GM18505 (cell line): ENCODE measurements at regions not wholly inside any gene's neighbourhood (a gene's known extent, or its start where the extent isn't known, plus 50 kb on each side); places are given as distances from the start of the nearest gene placed in this dataset.
A peak's percentile ranks its signal among the peaks of the same experiment; 100 is the strongest.

ENCODE experiments used
- ATAC-seq: cut with Tn5 transposase; IDR thresholded peaks from one replicate; pipeline ENCODE4 v1.9.1; 2021; ENCODE audit not compliant: unreplicated experiment
- POLR2A ChIP-seq: IDR thresholded peaks from 4 replicates; pipeline ENCODE4 v1.6.1; 2011; ENCODE audit warnings: borderline replicate concordance; ENCODE audit not compliant: insufficient read depth, insufficient read length; ENCODE audit errors: extremely low read depth

- no peak for TF ChIP-seq POLR2A
- ATAC-seq = no peak
These were observed 401.4 kb upstream of the KLF4 start for GRCh38 chr9:107890921-107891465.

- no peak for TF ChIP-seq POLR2A
- no peak for ATAC-seq
These were observed 399.2 kb upstream of the KLF4 start for GRCh38 chr9:107888773-107889227.

- no peak for TF ChIP-seq POLR2A
- ATAC-seq = no peak
These were observed 397.3 kb upstream of the KLF4 start for GRCh38 chr9:107886826-107887225.

GRCh38 chr9:107883496-107884124 is 394.0 kb upstream of the KLF4 start:
- ATAC-seq = peak; percentile 97
- TF ChIP-seq POLR2A = no peak

DNA sequence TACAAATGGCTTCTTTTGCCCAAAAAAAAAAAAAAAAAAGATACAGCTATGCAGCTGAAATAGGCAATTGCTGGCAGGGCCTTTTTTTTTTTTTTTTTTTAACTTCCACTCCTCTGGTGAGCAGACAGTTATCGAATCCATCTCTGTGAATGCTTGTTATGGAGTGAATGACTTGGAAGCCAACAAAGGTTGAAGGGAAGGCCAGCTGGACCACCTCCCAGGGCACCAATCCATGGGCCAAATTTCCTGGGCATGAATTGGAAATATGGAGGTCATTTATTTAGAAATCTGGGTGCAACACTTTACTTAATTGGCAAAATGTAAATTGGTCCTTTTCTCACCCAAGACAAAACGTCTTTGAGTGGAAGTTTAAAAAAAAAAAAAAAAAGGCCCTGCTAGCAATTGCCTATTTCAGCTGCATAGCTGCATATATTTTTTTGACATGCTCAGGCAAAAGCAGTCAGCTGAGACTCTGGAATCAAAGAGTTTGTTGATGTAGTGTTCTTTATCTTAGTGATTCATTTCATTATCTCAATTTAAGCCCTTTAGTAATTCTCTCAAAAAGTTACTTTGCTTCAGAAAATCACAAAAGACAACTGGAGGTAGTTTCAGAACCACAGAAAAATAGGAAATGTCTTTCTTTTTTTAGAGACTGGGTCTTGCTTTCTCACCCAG is 392.2 kb upstream of the KLF4 start:
- ATAC-seq = no peak
- no peak for TF ChIP-seq POLR2A

DNA sequence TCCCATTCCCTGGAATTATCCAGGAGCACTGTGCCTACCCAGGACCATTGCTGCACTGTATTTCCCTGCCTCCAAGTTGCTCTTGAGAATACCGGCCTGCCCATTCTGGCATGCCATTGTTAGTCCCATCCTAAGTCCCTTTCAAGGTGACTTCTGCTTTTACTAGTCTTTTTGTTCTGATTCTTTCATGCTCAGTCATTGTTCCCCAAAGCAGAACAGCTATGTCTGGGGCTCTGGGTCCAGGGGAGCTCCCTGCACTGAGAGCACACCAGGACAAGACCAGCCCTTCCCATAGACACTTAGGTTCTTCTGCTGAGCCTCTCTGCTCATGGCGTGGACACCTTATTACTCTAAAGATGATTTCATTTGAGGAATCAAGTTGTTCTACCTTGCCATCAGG is 388.9 kb upstream of the KLF4 start:
- no peak for TF ChIP-seq POLR2A
- ATAC-seq = no peak

- no peak for TF ChIP-seq POLR2A
- ATAC-seq = peak; percentile 41
These were observed 386.0 kb upstream of the KLF4 start for GRCh38 chr9:107875571-107875980.

- peak; percentile 73 for ATAC-seq
- no peak for TF ChIP-seq POLR2A
These were observed 385.2 kb upstream of the KLF4 start for GRCh38 chr9:107874591-107875369.

- no peak for ATAC-seq
- TF ChIP-seq POLR2A = no peak
These were observed 384.6 kb upstream of the KLF4 start for GRCh38 chr9:107874137-107874536.

- no peak for TF ChIP-seq POLR2A
- ATAC-seq = no peak
These were observed 383.1 kb upstream of the KLF4 start for GRCh38 chr9:107872457-107873192.

GRCh38 chr9:107870927-107871680 is 381.5 kb upstream of the KLF4 start:
- TF ChIP-seq POLR2A = no peak
- ATAC-seq = no peak

DNA sequence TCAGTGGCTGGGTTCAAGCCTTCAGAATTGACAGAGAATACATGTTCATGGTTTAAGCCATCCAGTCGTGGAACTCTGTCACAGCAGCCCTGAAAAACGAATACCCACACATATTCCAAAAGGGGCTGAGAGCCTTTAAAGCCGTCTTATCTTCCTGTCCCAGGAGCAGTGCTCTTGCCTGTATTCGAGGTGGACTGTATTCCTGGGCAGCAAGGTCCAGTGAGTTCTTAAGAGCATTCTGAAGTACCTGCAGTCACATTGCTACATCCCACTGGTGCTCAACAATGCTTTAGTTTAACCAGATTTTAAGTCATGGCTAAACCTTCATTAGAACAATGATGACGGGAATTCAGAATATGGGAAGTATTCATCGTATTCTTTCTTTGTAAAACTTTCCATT is 380.7 kb upstream of the KLF4 start:
- ATAC-seq = no peak
- TF ChIP-seq POLR2A = no peak
